Central memory CD8-positive, alpha-beta T cell (primary cell): ENCODE measurements at regions not wholly inside any gene's neighbourhood (a gene's known extent, or its start where the extent isn't known, plus 50 kb on each side); places are given as distances from the start of the nearest gene placed in this dataset.

Experiments used
- ATAC-seq: fragments of 150-1000 bp; cut with Tn5 transposase; replicated peaks from 2 replicates; pipeline ENCODE4 v1.10.0; 2022; ENCODE audit warnings: mild to moderate bottlenecking, moderate FRiP score, moderate number of reproducible peaks; ENCODE audit not compliant: poor library complexity, severe bottlenecking; ENCODE audit errors: extremely low read depth
- DNase-seq, 2 donors: peaks; one replicate each; pipeline ENCODE4 v3.0.0; 2021; ENCODE audit warnings: low spot score in 2 of 2
- H3K27ac Mint-ChIP-seq: one replicate; pipeline ENCODE4 v1.8.0; 2022; ENCODE audit warnings: low read depth, mild to moderate bottlenecking, moderate library complexity, mixed read lengths
- H3K27me3 Mint-ChIP-seq: one replicate; pipeline ENCODE4 v1.8.0; 2022; ENCODE audit warnings: mixed read lengths
- H3K36me3 Mint-ChIP-seq: one replicate; pipeline ENCODE4 v1.8.0; 2022; ENCODE audit warnings: mild to moderate bottlenecking, moderate library complexity, mixed read lengths; ENCODE audit not compliant: insufficient read depth
- H3K4me1 Mint-ChIP-seq: one replicate; pipeline ENCODE4 v1.8.0; 2022; ENCODE audit warnings: mixed read lengths
- H3K4me3 Mint-ChIP-seq: one replicate; pipeline ENCODE4 v1.8.0; 2022; ENCODE audit warnings: mild to moderate bottlenecking, moderate library complexity, mixed read lengths
- H3K9me3 Mint-ChIP-seq: one replicate; pipeline ENCODE4 v1.8.0; 2022; ENCODE audit warnings: mixed read lengths

- Mint-ChIP-seq H3K9me3 (no peaks in the 10 kb centered on the region), H3K27me3 (no peaks in the 10 kb centered on the region), H3K4me1 (no peaks in the 10 kb centered on the region), H3K4me3 (no peak overlapping the region), H3K27ac (no peak overlapping the region), H3K36me3 (peaks cover 2% of the 10 kb centered on the region)
- no peak for ATAC-seq
- no peak for DNase-seq
Measured at GRCh38 chr7:110001254-110001938, 1089.5 kb upstream of the LRRN3 start.

- DNase-seq (no peak), ATAC-seq (no peak)
- Mint-ChIP-seq H3K4me3 (no peak overlapping the region), H3K27me3 (no peaks in the 10 kb centered on the region), H3K27ac (no peak overlapping the region), H3K36me3 (peaks cover 2% of the 10 kb centered on the region), H3K9me3 (no peaks in the 10 kb centered on the region), H3K4me1 (no peaks in the 10 kb centered on the region)
Measured at GRCh38 chr7:110003827-110004226, 1087.1 kb upstream of the LRRN3 start.

- no peak overlapping the region for H3K4me3 Mint-ChIP-seq
- no peaks in the 10 kb centered on the region for H3K36me3 Mint-ChIP-seq
- H3K27ac Mint-ChIP-seq = no peak overlapping the region
- H3K27me3 Mint-ChIP-seq = no peaks in the 10 kb centered on the region
- DNase-seq (no peak), ATAC-seq (no peak)
- H3K4me1 Mint-ChIP-seq = no peaks in the 10 kb centered on the region
- H3K9me3 Mint-ChIP-seq = peaks cover 5% of the 10 kb centered on the region
Measured at GRCh38 chr7:110007320-110008063, 1083.4 kb upstream of the LRRN3 start.

GRCh38 chr7:110010359-110010758, 1080.6 kb upstream of the LRRN3 start:
- Mint-ChIP-seq H3K4me3 (no peak overlapping the region), H3K4me1 (no peaks in the 10 kb centered on the region), H3K27ac (no peak overlapping the region)

GRCh38 chr7:110017405-110017804, 1073.5 kb upstream of the LRRN3 start:
- no peaks in the 10 kb centered on the region for H3K36me3 Mint-ChIP-seq
- no peaks in the 10 kb centered on the region for H3K4me1 Mint-ChIP-seq
- ATAC-seq (no peak), DNase-seq (no peak)
- H3K9me3 Mint-ChIP-seq = peaks cover 26% of the 10 kb centered on the region
- H3K4me3 Mint-ChIP-seq = no peak overlapping the region
- no peak overlapping the region for H3K27ac Mint-ChIP-seq
- no peaks in the 10 kb centered on the region for H3K27me3 Mint-ChIP-seq

More at GRCh38 chr7:110010359-110010758, 1080.6 kb upstream of the LRRN3 start:
- Mint-ChIP-seq H3K27me3 (no peaks in the 10 kb centered on the region), H3K9me3 (peaks cover 7% of the 10 kb centered on the region), H3K36me3 (no peaks in the 10 kb centered on the region)
- no peak for DNase-seq
- no peak for ATAC-seq

- H3K4me1 Mint-ChIP-seq = no peaks in the 10 kb centered on the region
- H3K27me3 Mint-ChIP-seq = no peaks in the 10 kb centered on the region
- no peaks in the 10 kb centered on the region for H3K9me3 Mint-ChIP-seq
- no peak overlapping the region for H3K4me3 Mint-ChIP-seq
- H3K36me3 Mint-ChIP-seq = no peaks in the 10 kb centered on the region
- DNase-seq = no peak
- no peak for ATAC-seq
- no peak overlapping the region for H3K27ac Mint-ChIP-seq
Measured at GRCh38 chr7:110027385-110027784, 1063.5 kb upstream of the LRRN3 start.

GRCh38 chr7:110043519-110043918, 1047.4 kb upstream of the LRRN3 start:
- Mint-ChIP-seq H3K27ac (no peak overlapping the region), H3K4me1 (no peaks in the 10 kb centered on the region), H3K4me3 (no peak overlapping the region), H3K27me3 (no peaks in the 10 kb centered on the region), H3K9me3 (peaks cover 25% of the 10 kb centered on the region), H3K36me3 (no peaks in the 10 kb centered on the region)
- no peak for DNase-seq
- ATAC-seq = no peak

GRCh38 chr7:110050785-110051184, 1040.1 kb upstream of the LRRN3 start:
- peaks cover 16% of the 10 kb centered on the region for H3K9me3 Mint-ChIP-seq
- DNase-seq = no peak
- H3K27ac Mint-ChIP-seq = no peak overlapping the region
- ATAC-seq = no peak
- H3K36me3 Mint-ChIP-seq = no peaks in the 10 kb centered on the region
- H3K27me3 Mint-ChIP-seq = no peaks in the 10 kb centered on the region
- H3K4me3 Mint-ChIP-seq = no peak overlapping the region
- H3K4me1 Mint-ChIP-seq = no peaks in the 10 kb centered on the region

- Mint-ChIP-seq H3K4me1 (no peaks in the 10 kb centered on the region), H3K36me3 (no peaks in the 10 kb centered on the region), H3K4me3 (no peak overlapping the region), H3K27ac (no peak overlapping the region), H3K27me3 (no peaks in the 10 kb centered on the region), H3K9me3 (peaks cover 16% of the 10 kb centered on the region)
- ATAC-seq (no peak), DNase-seq (no peak)
Measured at GRCh38 chr7:110051372-110051771, 1039.6 kb upstream of the LRRN3 start.

- Mint-ChIP-seq H3K9me3 (no peaks in the 10 kb centered on the region), H3K4me3 (no peak overlapping the region), H3K36me3 (no peaks in the 10 kb centered on the region), H3K4me1 (no peaks in the 10 kb centered on the region), H3K27me3 (no peaks in the 10 kb centered on the region), H3K27ac (no peak overlapping the region)
- ATAC-seq (no peak), DNase-seq (no peak)
Measured at GRCh38 chr7:110056331-110056730, 1034.6 kb upstream of the LRRN3 start.

- no peaks in the 10 kb centered on the region for H3K9me3 Mint-ChIP-seq
- H3K27me3 Mint-ChIP-seq = no peaks in the 10 kb centered on the region
- H3K27ac Mint-ChIP-seq = no peak overlapping the region
- H3K4me3 Mint-ChIP-seq = no peak overlapping the region
- ATAC-seq (no peak), DNase-seq (no peak)
- no peaks in the 10 kb centered on the region for H3K36me3 Mint-ChIP-seq
- H3K4me1 Mint-ChIP-seq = no peaks in the 10 kb centered on the region
Measured at GRCh38 chr7:110058401-110058800, 1032.5 kb upstream of the LRRN3 start.

- no peak for DNase-seq
- H3K4me1 Mint-ChIP-seq = no peaks in the 10 kb centered on the region
- H3K27ac Mint-ChIP-seq = no peak overlapping the region
- no peak for ATAC-seq
- no peaks in the 10 kb centered on the region for H3K9me3 Mint-ChIP-seq
- H3K36me3 Mint-ChIP-seq = no peaks in the 10 kb centered on the region
- H3K4me3 Mint-ChIP-seq = no peak overlapping the region
- H3K27me3 Mint-ChIP-seq = no peaks in the 10 kb centered on the region
Measured at GRCh38 chr7:110061387-110061786, 1029.5 kb upstream of the LRRN3 start.

GRCh38 chr7:110065121-110065520, 1025.8 kb upstream of the LRRN3 start:
- no peak overlapping the region for H3K4me3 Mint-ChIP-seq
- no peak for ATAC-seq
- no peak overlapping the region for H3K27ac Mint-ChIP-seq
- H3K27me3 Mint-ChIP-seq = no peaks in the 10 kb centered on the region
- DNase-seq = no peak
- no peaks in the 10 kb centered on the region for H3K9me3 Mint-ChIP-seq
- H3K4me1 Mint-ChIP-seq = no peaks in the 10 kb centered on the region
- no peaks in the 10 kb centered on the region for H3K36me3 Mint-ChIP-seq
